ENCODE measurements at regions not wholly inside any gene's neighbourhood (a gene's known extent, or its start where the extent isn't known, plus 50 kb on each side); places are given as distances from the start of the nearest gene placed in this dataset.

GRCh38 chr20:60697252-60697651 is 554.8 kb upstream of the CDH4 start:
- no peaks in the 10 kb centered on the region for H3K9me3 ChIP-seq
- no peaks in the 10 kb centered on the region for H3K36me3 ChIP-seq
- TF ChIP-seq CTCF (IDR thresholded peaks at IDR 0.05) = no peak
- H3K27ac ChIP-seq = no peak overlapping the region
- no peak overlapping the region for H3K4me3 ChIP-seq
- no peaks in the 10 kb centered on the region for H3K4me1 ChIP-seq
- H3K27me3 ChIP-seq = no peaks in the 10 kb centered on the region
- intact Hi-C loops (cut with DNase I) = no loop called here
- DNase-seq (ENCODE audit: low spot score in 2 of 2) = no peak

- no peaks in the 10 kb centered on the region for H3K4me1 ChIP-seq
- no peak for TF ChIP-seq CTCF (IDR thresholded peaks at IDR 0.05)
- no peak overlapping the region for H3K27ac ChIP-seq
- no peak overlapping the region for H3K4me3 ChIP-seq
- H3K27me3 ChIP-seq = no peaks in the 10 kb centered on the region
- no peaks in the 10 kb centered on the region for H3K36me3 ChIP-seq
- intact Hi-C loops (cut with DNase I) = no loop called here
- DNase-seq (ENCODE audit: low spot score in 2 of 2) = no peak
- no peaks in the 10 kb centered on the region for H3K9me3 ChIP-seq
Measured at GRCh38 chr20:60700728-60701127, 551.3 kb upstream of the CDH4 start.

- H3K36me3 ChIP-seq = no peaks in the 10 kb centered on the region
- TF ChIP-seq CTCF (IDR thresholded peaks at IDR 0.05) = no peak
- DNase-seq (ENCODE audit: low spot score in 2 of 2) = no peak
- no peaks in the 10 kb centered on the region for H3K9me3 ChIP-seq
- H3K27me3 ChIP-seq = no peaks in the 10 kb centered on the region
- H3K4me1 ChIP-seq = no peaks in the 10 kb centered on the region
- no peak overlapping the region for H3K27ac ChIP-seq
- intact Hi-C loops (cut with DNase I) = no loop called here
- no peak overlapping the region for H3K4me3 ChIP-seq
Measured at GRCh38 chr20:60704147-60704546, 547.9 kb upstream of the CDH4 start.

- TF ChIP-seq CTCF (IDR thresholded peaks at IDR 0.05) = no peak
- no peak overlapping the region for H3K4me3 ChIP-seq
- no peaks in the 10 kb centered on the region for H3K9me3 ChIP-seq
- no peaks in the 10 kb centered on the region for H3K36me3 ChIP-seq
- H3K27me3 ChIP-seq = no peaks in the 10 kb centered on the region
- H3K27ac ChIP-seq = no peak overlapping the region
- DNase-seq (ENCODE audit: low spot score in 2 of 2) = no peak
- no peaks in the 10 kb centered on the region for H3K4me1 ChIP-seq
- intact Hi-C loops (cut with DNase I) = no loop called here
Measured at GRCh38 chr20:60713396-60713795, 538.7 kb upstream of the CDH4 start.

GRCh38 chr20:60715172-60715571 is 536.9 kb upstream of the CDH4 start:
- Histone ChIP-seq H3K27ac (no peak overlapping the region), H3K4me3 (no peak overlapping the region), H3K4me1 (no peaks in the 10 kb centered on the region), H3K9me3 (no peaks in the 10 kb centered on the region), H3K36me3 (no peaks in the 10 kb centered on the region), H3K27me3 (no peaks in the 10 kb centered on the region)
- no peak for TF ChIP-seq CTCF (IDR thresholded peaks at IDR 0.05)
- intact Hi-C loops (cut with DNase I) = no loop called here
- DNase-seq (ENCODE audit: low spot score in 2 of 2) = no peak

GRCh38 chr20:60718743-60719480 is 533.1 kb upstream of the CDH4 start:
- Histone ChIP-seq H3K27me3 (no peaks in the 10 kb centered on the region), H3K27ac (no peak overlapping the region), H3K4me3 (no peak overlapping the region), H3K9me3 (no peaks in the 10 kb centered on the region), H3K36me3 (no peaks in the 10 kb centered on the region), H3K4me1 (no peaks in the 10 kb centered on the region)
- no peak for DNase-seq (ENCODE audit: low spot score in 2 of 2)
- TF ChIP-seq CTCF (IDR thresholded peaks at IDR 0.05) = no peak
- intact Hi-C loops (cut with DNase I) = no loop called here

Data from ascending aorta (tissue), 2 donors.